ENCODE measurements at regions not wholly inside any gene's neighbourhood (a gene's known extent, or its start where the extent isn't known, plus 50 kb on each side); places are given as distances from the start of the nearest gene placed in this dataset.

GRCh38 chr2:217731805-217732204 lies 271.0 kb downstream of the TNS1 start:
- Histone ChIP-seq H3K27me3 (peaks cover 11% of the 10 kb centered on the region), H3K9me3 (no peaks in the 10 kb centered on the region), H3K4me1 (ENCODE audit: control insufficient read depth in 1 of 2, insufficient read depth in 1 of 2, low read depth in 1 of 2, low read length in 1 of 2) (no peaks in the 10 kb centered on the region), H3K27ac (no peak overlapping the region), H3K36me3 (no peaks in the 10 kb centered on the region), H3K4me3 (ENCODE audit: low read depth in 1 of 2, low read length in 1 of 2) (no peak overlapping the region)
- no peak for TF ChIP-seq CTCF (IDR thresholded peaks at IDR 0.05)

- H3K4me3 ChIP-seq (ENCODE audit: low read depth in 1 of 2, low read length in 1 of 2): no peak overlapping the region
- H3K36me3 ChIP-seq: no peaks in the 10 kb centered on the region
- H3K27me3 ChIP-seq: peaks cover 16% of the 10 kb centered on the region
- no peak overlapping the region for H3K27ac ChIP-seq
- no peaks in the 10 kb centered on the region for H3K9me3 ChIP-seq
- no peaks in the 10 kb centered on the region for H3K4me1 ChIP-seq (ENCODE audit: control insufficient read depth in 1 of 2, insufficient read depth in 1 of 2, low read depth in 1 of 2, low read length in 1 of 2)
- TF ChIP-seq CTCF (IDR thresholded peaks at IDR 0.05): no peak
These were observed 273.3 kb downstream of the TNS1 start for GRCh38 chr2:217729421-217730053.

DNA sequence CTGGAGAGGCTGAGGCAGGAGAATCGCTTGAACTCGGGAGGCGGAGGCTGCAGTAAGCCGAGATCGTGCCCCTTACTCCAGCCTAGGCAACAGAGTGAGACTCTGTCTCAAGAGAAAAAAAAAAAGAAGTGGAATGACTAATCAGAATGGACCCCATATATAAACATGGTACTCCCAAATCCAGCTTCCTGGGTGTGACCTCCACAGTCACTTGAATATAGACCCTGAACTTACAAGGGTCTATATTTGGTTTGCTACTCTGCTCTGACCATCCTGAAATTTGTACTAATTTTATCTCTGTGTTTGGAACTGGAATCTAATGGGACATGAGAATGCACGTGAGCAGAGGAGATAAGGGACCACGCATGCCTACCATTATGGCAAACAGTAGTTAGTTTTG lies 275.0 kb downstream of the TNS1 start:
- no peaks in the 10 kb centered on the region for H3K4me1 ChIP-seq (ENCODE audit: control insufficient read depth in 1 of 2, insufficient read depth in 1 of 2, low read depth in 1 of 2, low read length in 1 of 2)
- H3K9me3 ChIP-seq: no peaks in the 10 kb centered on the region
- no peak overlapping the region for H3K27ac ChIP-seq
- peaks cover 13% of the 10 kb centered on the region for H3K27me3 ChIP-seq
- no peak overlapping the region for H3K4me3 ChIP-seq (ENCODE audit: low read depth in 1 of 2, low read length in 1 of 2)
- no peaks in the 10 kb centered on the region for H3K36me3 ChIP-seq
- TF ChIP-seq CTCF (IDR thresholded peaks at IDR 0.05): no peak

- H3K4me3 ChIP-seq (ENCODE audit: low read depth in 1 of 2, low read length in 1 of 2): no peak overlapping the region
- no peak for TF ChIP-seq CTCF (IDR thresholded peaks at IDR 0.05)
- peaks cover 8% of the 10 kb centered on the region for H3K27me3 ChIP-seq
- no peak overlapping the region for H3K27ac ChIP-seq
- H3K9me3 ChIP-seq: no peaks in the 10 kb centered on the region
- no peaks in the 10 kb centered on the region for H3K36me3 ChIP-seq
- H3K4me1 ChIP-seq (ENCODE audit: control insufficient read depth in 1 of 2, insufficient read depth in 1 of 2, low read depth in 1 of 2, low read length in 1 of 2): no peaks in the 10 kb centered on the region
These were observed 277.4 kb downstream of the TNS1 start for GRCh38 chr2:217725409-217725808.

DNA sequence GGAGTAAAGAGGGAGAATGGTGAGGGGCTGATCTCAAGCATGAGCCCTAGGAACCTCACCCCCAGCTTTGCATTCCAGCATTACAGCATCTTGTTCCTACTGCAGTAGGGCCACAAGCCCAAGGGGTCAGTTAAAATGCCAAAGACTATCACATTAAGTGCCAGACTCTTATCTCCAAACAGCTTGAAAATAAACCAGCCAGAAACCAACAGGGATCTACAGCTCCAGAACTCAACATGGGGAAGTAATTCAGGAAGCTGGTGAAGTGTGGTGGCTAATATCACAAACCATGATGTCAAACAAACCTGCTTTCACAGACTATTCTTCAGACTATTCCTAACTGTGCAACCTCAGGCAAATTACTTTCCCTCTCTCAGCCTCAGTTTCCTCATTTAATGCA lies 278.3 kb downstream of the TNS1 start:
- H3K36me3 ChIP-seq: no peaks in the 10 kb centered on the region
- no peak for TF ChIP-seq CTCF (IDR thresholded peaks at IDR 0.05)
- H3K9me3 ChIP-seq: no peaks in the 10 kb centered on the region
- H3K4me1 ChIP-seq (ENCODE audit: control insufficient read depth in 1 of 2, insufficient read depth in 1 of 2, low read depth in 1 of 2, low read length in 1 of 2): no peaks in the 10 kb centered on the region
- peaks cover 15% of the 10 kb centered on the region for H3K27me3 ChIP-seq
- H3K27ac ChIP-seq: no peak overlapping the region
- H3K4me3 ChIP-seq (ENCODE audit: low read depth in 1 of 2, low read length in 1 of 2): no peak overlapping the region

- Histone ChIP-seq H3K9me3 (no peaks in the 10 kb centered on the region), H3K4me3 (ENCODE audit: low read depth in 1 of 2, low read length in 1 of 2) (no peak overlapping the region), H3K27ac (no peak overlapping the region), H3K4me1 (ENCODE audit: control insufficient read depth in 1 of 2, insufficient read depth in 1 of 2, low read depth in 1 of 2, low read length in 1 of 2) (no peaks in the 10 kb centered on the region), H3K36me3 (no peaks in the 10 kb centered on the region), H3K27me3 (peaks cover 15% of the 10 kb centered on the region)
- TF ChIP-seq CTCF (IDR thresholded peaks at IDR 0.05): no peak
These were observed 278.8 kb downstream of the TNS1 start for GRCh38 chr2:217723981-217724380.

Data from neutrophil (primary cell).